CD4-positive, alpha-beta T cell treated with Interleukin-12 subunit alpha and Interleukin-12 subunit beta, for 1 hour (primary cell): ENCODE measurements at regions not wholly inside any gene's neighbourhood (a gene's known extent, or its start where the extent isn't known, plus 50 kb on each side); places are given as distances from the start of the nearest gene placed in this dataset.
"Not testable (repeated sequence)": the region's sequence is repeated elsewhere in the genome, so short reads cannot be mapped to it uniquely, and the experiment has no call there.

Source experiments
- DNase-seq: peaks from one replicate; pipeline ENCODE4 v3.0.0-alpha.2; 2020

DNA sequence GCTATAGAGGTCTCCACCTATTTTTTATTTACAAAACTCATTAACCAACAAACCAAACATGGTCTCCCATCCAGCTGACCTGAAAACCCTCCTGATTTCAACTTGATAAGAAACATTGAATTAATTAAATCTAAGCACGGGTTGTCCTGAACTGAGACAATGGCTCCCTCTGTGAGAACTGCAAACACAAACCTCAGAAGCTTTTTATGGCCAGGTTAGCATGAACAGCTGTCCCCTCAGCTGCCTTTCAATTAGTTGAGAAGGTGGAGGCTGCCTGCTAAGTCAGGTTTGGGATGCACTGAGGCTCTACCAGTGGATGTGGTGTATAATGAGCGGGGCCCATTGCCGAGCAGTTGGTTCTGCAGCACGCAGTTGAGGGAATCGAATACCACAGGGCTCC lies 258.5 kb upstream of the DDX18 start:
- DNase-seq: no peak

DNA sequence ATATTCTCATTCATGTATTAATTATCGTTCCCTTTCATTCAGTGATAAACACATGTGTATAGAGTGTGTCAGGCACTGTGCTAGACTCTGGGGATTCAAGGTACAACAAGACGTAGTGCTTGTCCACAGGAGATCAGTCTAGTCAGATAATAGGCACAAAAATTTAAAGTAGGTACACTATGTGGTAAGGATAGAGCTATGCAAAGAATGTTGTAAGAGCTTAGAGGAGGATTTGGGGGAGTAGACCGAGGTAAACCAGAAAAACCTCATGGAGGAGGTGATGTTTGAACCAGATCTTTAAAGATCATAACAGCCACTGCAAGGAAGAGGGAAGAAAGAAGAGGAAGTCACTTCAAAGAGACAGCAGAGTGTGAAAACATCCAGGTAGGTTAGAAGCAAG lies 256.9 kb upstream of the DDX18 start:
- DNase-seq: no peak

DNA sequence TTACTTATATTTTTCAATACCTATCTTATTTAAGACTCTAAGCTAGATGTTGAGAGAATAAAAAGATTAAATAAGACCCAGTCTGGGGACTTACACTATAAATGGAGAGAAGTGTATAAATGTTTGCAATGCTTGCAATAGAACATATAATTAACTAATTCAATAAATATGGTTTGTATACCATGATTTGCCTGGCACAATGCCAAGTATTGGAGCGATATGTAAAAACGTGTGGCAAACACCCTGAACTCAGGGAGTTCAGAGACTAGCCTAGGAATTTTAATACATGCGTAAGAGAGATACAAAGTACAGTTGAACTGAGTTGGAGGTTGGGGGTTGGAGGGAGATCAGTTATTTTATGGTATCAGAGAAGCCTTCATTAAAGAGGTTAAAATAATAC lies 251.8 kb upstream of the DDX18 start:
- DNase-seq: no peak

DNA sequence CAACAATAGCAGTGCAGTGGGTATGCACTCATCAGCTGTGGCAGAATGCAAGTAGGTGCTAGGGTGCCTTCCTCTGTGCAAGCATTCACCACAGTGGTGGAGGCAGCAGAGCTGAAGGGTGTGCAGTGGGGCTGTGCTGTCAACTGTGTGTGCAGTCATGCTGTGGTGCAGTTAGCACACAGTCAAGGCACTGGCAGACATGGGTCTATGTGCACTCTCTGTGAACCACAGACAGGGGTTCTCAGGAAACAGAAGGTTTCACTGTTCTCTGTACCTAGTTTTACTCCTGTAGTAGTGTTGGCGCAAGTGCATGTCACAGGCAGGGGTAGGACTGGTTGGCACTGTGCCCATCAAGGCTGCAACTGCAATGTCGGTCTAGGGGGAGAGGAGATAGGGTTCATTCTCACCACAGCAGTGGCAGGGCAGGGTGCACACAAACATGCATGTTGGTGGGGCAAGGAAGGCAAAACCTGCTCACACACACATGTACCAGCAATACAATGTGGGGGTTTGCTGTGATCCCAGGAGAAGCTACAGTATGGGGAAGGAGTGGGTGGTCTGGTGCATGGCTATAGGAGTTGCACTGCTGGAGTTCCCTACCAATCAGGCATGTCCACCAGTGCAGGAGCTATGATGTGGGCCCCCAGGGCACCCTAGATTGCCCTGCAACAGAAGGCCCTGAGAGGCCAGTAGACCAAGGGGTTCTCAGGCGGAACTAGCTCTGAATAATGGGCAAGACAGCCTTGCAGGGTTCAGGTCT lies 242.7 kb upstream of the DDX18 start:
- DNase-seq: no peak

DNA sequence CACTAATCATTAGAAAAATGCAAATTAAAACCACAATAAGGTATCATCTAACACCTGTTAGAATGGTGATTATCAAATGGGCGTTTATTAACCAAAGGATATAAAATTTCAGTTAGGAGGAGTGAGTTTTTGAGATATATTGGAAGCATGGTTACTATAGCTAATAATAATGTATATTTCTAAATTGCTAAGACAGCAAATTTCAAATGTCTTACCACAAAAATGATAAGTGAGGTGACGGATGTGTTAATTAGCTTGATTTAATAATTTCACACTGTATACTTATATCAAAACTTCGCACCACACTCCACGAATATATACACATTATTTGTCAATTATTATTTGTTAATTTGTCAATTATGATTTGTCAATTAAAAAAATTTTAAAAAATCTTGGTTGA lies 227.2 kb upstream of the DDX18 start:
- DNase-seq: no peak

DNA sequence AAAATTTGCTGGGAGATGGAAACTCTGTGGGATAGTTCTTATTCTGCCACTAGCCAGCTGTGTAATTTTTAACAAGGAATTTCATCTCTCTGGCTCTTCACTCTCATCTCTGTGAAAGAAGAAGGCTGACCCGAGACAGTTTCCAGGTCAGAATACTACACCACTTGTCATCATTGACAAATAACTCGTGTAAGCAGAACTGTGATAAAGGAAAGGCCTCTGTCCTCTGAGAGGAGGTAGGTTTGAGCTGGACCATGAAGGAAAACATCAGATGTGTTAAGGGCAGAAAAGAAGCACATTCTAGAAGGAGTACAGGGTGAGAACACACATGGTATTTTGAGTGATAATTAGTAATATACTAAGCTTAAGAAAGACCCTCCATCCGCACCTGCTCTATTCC lies 211.4 kb upstream of the DDX18 start:
- DNase-seq: no peak

DNA sequence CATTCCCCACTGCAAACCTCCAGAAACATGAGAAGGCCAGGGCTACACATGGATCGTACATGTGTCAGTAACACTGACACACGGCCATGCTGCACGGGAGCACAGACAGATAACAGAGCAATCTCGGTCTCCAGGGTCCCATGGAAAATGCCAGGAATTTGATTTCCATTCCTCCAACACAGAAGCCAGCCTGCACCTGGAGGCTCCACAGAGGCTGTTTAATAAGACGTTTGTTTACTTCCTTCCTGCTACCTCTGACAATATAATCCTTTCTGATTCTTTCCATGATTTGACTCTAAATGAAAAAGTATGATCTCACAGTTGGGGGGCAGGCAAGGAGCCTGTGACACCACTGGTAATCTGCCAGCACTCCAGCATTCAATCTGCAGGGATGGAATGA lies 210.9 kb upstream of the DDX18 start:
- DNase-seq: no peak

DNA sequence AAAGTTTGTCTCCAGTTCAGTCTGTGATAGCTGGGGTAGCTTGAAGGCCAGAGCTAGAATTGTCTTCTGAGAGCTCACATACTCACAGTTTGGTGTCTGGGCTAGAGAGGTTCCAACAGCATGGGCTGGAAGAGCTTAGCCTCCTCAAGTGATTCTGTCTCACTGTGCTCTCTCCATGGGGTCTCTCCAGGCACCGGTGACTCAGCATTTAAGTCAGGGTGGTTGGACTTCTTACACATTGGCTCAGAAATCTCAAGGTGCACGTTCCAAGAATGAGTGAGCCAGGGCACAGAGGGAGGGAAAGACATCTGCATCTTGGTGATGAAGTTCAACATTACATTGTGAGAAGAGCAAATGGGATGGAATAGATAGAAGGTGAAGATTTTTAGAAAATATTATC lies 207.3 kb upstream of the DDX18 start:
- DNase-seq: no peak

DNA sequence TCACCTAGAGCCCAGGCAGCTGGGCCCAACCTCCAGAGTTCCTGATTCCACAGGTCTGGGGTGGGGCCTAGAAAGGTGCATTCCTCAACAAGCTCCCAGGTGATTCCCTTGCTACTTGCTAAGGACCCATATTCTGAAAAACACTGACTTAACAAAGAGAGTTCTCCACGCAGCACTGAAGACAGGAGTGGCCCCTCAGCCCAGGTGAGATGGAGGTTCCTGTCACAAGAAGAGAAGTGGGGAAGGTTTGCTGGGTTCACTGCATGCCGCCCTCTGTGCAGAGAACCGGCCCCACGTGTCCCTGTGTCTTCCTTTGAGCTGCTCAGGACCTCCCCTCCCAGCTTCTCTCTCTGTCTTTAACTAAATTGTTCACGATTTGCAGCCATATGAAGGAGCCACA lies 201.4 kb upstream of the DDX18 start:
- DNase-seq: no peak

DNA sequence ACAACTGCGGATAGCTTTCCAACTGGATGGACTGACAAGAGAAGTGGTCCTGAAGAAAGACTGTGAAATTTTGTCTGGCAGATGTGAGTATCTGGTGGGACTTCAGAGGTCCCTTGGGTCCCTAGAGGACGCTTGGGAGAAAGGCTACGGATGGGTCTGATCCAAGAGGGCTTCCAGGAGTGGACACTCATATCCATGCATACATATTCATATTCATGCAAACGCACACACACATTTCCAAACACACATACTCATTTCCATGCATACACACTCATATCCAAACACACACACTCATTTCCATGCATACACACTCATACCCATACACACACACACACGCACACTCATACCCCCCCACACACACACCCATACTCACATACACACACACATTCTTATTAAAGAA lies 200.2 kb upstream of the DDX18 start:
- DNase-seq: no peak

DNA sequence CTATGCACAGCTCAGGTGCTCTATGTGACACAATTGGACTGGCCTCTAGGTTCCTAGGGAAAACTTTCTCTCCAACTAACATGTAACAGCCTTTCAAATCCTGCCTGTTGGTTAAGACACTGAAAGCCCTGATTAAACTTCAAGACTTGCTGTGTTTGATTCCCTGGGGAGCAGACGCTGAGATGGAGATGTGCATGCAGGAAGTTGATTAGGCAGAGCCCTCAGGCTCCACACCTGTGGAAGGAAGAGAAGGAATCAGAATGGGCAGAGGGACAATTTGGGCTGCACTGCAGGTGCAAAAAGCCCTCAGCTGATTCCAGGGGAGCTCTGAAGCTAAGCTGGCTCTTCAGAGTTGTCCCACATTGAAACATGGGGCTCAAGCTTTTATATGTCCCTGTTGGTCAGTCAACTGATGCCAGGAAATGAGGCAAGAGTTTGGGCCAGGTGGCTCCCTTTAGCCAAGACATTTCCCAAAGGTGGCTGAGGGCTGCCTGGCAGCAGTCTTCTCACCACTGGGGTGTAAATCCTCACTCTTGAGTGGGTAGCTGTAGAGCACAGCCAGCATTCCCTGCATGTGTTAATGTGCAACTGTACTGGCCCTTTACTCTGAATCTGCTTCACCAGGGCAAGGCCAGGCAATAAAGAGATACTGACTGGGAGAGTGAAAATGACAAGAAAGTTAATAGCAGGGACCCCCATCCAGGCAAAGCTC lies 199.5 kb upstream of the DDX18 start:
- DNase-seq: no peak

DNA sequence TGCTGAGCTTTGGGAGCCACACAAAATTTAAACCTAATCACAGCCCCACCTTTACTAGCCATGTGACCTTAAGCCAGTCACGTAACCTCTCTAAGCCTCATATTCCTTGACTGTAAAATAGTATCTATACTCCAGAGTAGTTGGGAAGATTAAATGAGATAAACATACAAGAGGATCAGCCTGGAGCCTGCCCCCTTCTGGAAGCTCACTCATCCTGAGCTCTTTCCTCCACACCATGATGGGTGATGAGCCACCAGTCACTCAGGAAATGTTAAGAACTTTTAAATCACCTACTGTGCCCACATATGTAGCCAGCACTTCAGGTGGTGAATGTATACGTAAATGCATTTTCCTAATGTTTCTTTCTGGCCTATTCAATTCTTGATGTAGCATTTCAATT lies 195.9 kb upstream of the DDX18 start:
- no peak for DNase-seq

DNA sequence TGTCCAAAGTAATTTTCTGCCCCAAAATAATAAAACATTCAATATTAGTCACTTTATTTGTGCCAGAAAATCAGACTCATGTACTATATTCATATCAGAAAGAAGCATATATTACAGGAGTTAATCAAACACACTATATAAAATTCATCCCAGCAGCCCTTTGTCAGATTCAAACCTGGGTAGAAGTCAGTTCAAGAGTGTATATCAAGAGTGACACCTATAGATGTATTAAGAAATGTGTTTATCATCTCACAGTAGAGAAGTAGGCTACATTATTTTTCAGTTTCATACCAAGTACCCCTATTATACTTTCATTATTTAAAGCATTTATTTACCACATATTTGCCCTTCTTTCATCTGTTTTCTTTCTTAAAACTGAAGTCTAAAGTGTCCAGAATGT lies 193.2 kb upstream of the DDX18 start:
- DNase-seq: no peak

DNA sequence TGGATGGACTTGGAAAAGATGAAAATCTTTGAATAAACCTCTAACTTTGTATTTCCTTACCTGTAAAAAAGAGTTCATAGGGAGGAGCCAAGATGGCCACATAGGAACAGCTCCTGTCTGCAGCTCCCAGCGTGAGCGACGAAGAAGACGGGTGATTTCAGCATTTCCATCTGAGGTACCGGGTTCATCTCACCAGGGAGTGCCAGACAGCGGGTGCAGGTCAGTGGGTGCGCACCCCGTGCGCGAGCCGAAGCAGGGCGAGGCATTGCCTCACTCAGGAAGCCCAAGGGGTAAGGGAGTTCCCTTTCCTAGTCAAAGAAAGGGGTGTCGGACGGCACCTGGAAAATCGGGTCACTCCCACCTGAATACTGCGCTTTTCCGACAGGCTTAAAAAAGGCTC lies 191.3 kb upstream of the DDX18 start:
- DNase-seq: not testable (repeated sequence)

DNA sequence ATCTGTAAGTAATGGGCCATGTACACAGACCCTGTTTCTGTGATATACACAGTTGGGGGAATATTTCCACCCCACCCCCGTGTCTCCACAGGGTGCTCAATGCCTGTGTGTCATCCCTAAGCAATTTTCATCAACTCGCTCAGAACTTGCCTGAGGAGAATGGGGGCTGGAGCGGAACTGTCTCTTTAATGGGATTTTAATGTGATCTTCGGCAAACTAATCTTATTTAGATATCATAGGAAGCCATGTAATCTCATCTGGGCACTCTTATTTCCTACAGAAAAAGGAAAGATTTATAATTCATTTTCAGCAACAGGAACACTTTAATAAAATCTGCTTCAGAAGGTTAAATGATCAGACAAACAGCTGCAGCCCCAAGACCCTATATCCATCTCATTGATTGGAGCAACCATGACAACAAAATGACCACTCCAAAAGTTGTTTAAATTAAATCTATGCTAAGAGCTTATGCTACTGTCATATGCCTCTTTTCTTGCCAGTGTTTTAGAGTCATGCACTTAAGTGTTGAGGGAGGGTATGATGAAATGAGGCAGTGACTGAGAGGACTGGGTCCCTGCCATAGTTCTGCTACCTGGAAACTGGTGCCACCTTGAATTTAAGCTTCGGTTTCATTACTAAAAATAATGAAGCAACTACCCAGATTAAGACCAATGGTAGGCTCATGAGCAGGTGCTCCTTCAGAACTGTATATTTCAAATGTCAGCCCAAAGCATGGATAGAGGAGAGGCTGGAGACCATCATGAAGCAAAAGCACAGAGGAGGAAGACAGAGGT lies 183.1 kb upstream of the DDX18 start:
- DNase-seq: no peak

DNA sequence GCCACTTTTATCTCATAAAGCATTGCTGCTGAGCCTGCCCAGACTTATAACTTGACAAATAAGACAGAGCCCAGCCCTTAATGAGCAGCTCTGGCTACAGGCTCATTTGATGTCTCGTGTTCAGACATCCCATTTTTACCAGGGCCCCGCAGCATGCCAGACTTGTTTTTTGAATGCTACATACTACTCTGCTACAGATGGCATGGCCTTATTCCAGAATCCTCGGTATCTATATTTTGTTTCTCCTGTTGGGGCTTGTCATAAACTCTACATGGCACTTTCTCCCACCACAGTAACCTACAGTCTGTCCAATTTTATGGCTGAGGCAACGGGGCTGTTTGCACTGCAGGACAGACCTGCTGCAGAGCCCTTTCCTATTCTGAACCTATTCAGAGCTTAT lies 179.0 kb upstream of the DDX18 start:
- no peak for DNase-seq

DNA sequence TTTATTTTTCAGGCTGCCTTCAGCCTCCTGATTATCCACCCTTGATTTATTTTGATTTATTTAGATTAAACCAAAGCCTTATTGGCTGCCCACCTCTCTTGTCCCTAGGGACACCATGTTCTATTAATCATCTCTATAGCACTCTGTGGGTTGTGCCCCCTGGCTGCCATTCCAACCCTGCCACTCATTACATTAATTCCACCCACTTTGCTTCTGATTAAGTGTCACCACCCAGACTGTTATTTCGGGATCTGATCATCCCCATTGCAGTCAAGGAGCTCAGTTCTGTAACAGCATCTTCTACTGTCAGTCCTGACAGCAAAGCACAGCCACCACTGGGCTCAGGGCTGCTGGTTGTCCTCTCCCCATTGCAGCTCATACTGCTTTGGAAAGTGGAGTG lies 175.1 kb upstream of the DDX18 start:
- DNase-seq: no peak

DNA sequence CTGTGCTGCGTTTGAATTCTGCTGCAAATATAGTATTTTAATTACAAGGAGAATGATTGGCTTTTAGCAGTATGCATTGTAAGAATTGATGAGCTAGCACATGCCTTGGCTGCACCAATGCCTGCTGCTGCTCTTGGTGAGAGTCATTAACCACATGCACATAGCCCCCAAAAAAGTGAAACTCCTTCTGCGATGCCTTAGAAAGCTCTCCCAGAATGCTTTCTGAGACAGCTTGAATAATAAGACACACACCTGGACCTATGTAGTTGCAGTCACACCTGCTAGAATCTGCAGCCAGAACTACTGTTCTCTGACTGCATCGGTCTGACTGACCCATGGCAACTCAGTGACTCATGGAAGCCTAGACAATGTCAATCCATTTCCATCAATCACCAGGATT lies 170.1 kb upstream of the DDX18 start:
- no peak for DNase-seq

DNA sequence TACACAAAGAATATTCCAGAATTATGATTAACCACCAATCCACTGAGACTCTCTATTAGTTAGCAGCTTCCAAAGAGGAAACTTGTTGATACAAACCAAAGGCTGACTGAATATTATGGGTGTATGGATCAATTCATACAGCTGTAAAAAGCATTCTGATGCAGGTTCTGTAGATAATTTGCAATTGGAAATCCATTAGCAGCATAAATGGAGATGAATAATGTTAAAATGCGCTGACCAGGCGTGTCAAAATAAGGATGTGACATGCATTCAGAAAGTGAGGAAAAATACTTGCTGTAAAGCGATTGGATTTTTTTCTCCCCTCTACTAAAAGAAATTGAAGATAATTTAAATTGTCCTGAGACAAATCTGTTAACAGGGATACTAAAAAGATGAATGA lies 169.0 kb upstream of the DDX18 start:
- no peak for DNase-seq

DNA sequence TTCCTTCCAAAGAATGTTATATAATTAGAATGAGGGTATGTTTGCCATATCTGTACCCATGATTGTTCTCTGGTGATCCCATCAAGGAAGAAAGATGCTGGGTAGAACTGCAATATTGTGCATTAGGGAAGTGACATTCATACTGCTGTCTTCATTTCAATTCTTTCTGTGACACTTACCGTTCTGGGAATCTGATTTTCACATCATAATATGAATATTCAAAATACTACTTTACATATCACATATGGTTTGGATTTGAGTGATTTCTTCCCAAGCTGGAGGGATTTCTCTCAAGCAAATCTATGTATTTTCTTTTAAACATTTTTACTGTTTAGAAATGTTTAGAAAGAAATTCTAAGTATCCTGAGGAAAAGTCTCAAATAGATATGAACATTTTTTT lies 168.4 kb upstream of the DDX18 start:
- DNase-seq: no peak

DNA sequence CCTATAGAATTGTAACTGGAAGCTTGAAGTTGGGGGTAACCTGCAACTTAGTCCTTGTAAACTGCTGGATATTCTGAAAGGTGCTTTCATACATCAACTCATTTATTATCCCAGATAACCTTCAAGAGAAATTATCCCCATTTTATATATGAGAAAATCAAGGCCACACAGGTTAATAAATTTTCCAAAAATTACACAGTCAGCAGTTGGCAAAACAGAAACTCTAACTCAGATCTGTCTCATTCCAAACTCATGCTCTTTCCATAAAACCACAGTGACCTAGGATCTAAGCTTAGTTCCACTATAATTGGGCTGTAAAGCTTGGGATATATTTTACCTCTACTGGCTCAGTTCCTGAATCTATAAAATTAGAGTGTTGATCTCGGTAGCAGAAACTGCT lies 167.6 kb upstream of the DDX18 start:
- no peak for DNase-seq

DNA sequence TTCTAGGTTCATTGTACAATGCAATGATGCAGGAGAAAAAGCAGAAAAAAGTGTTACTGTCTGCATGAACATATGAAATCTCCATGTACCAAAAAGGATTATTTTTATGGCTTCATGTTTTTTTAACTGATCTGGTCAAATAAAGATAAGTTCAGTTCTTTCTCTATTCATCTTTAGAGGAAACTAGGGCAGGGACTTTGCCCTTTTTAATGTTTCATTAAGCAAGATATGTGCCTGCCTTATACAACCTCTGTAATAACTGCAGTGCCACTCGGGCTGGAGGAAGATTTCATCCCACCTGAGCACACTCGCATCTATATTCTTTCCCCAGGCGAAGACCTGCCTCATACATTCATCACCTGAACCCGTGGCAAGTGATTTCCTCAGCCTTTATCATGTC lies 157.9 kb upstream of the DDX18 start:
- DNase-seq: no peak

DNA sequence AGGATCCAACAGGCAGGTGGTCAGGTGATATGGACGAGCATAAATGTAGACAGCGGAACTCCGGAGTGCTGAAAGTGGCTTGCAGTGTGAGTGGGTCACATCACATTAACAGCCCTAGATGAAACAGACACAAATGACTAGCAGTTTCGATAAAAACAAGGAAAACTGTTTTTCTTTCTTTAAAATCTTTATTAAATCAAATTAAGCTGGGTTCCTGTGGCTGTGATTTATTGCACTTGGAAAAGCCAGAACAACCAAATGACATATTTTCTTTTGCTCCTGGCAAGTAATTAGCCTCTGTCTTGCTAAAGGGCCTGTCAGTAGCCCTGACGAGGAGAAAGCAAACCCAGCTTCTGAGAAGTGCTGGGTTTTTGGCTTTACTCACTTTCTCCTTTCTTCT lies 152.9 kb upstream of the DDX18 start:
- DNase-seq: no peak

DNA sequence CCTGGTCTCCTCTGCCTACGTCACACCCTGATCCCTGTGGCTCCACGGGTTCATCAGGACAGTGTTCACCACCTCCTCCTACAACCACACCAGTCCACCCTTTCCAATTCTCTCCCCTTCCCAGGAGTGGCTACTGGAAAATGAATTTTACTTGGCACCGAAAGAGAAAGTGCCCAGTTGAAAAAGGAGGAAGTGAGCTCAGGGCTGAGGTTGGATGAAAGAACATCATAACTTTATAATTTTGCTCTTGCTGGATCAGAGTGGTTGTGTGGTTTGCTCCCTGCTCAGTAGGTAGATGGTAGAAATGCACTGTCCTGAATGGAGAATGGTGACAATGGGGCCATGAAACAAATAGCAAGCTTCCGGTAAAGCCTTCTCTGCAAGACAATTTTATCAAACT lies 140.3 kb upstream of the DDX18 start:
- DNase-seq: no peak
